ENCODE measurements at regions not wholly inside any gene's neighbourhood (a gene's known extent, or its start where the extent isn't known, plus 50 kb on each side); places are given as distances from the start of the nearest gene placed in this dataset.

- TF ChIP-seq CEBPZ (IDR thresholded peaks at IDR 0.05; ENCODE audit: low read depth, low read length) (no peak), MLLT1 (IDR thresholded peaks at IDR 0.05) (no peak), ZNF687 (IDR thresholded peaks at IDR 0.05) (no peak)
Observed at GRCh38 chrX:6432226-6432625, 102.7 kb downstream of the VCX3A start (continued).

GRCh38 chrX:6407542-6407941 is 127.4 kb downstream of the VCX3A start:
- no TSS peak for BruUV-seq (replicated peaks)
- H4K20me1 ChIP-seq (ENCODE audit: control insufficient read depth, insufficient read depth) = no peaks in the 10 kb centered on the region
- no peak for TF ChIP-seq NFIC (IDR thresholded peaks at IDR 0.05; ENCODE audit: low read depth, low read length)
- TF ChIP-seq ZNF274 (IDR thresholded peaks at IDR 0.05; ENCODE audit: insufficient read depth, insufficient read length) = no peak
- TF ChIP-seq CHD2 (IDR thresholded peaks at IDR 0.05; ENCODE audit: borderline replicate concordance, low read depth, low read length) = no peak
- no peak for TF ChIP-seq SIX5 (IDR thresholded peaks at IDR 0.05; ENCODE audit: low read depth, low read length, severe bottlenecking)
- DNase-seq (ENCODE audit: low read depth, low spot score) = no peak
- whole genome bisulfite sequencing (ENCODE audit: insufficient coverage, insufficient replicate concordance, low lambda C conversion rate, missing lambda C conversion rate) = 0% methylated on average over 4 of the region's 4 CpGs
- H3K27me3 ChIP-seq (replicated peaks in 1 of 2; ENCODE audit: control insufficient read depth in 2 of 2, insufficient read depth in 2 of 2, low read length in 1 of 2) = no peaks in the 10 kb centered on the region
- no peaks in the 10 kb centered on the region for H3K4me1 ChIP-seq (ENCODE audit: control insufficient read depth, insufficient read depth, low read length)
- POLR2A ChIA-PET = no interaction called here
- RAD21 ChIA-PET (ENCODE audit: unreplicated experiment) = no interaction called here
- CTCF ChIA-PET = no interaction called here
- H3K79me2 ChIP-seq (ENCODE audit: control insufficient read depth, insufficient read depth, low read length) = no peaks in the 10 kb centered on the region
- H3K27ac ChIP-seq (ENCODE audit: control insufficient read depth, insufficient read depth) = no peak overlapping the region
- in situ Hi-C loops (cut with MboI) (no loop called here), intact Hi-C loops (cut with micrococcal nuclease; ENCODE audit: unreplicated experiment) (no loop called here)
- H3K36me3 ChIP-seq (ENCODE audit: control insufficient read depth in 2 of 2, insufficient read depth in 2 of 2, low read length in 1 of 2) = no peaks in the 10 kb centered on the region
- no peak for FAIRE-seq
- no peaks in the 10 kb centered on the region for H3K9me3 ChIP-seq (replicated peaks; ENCODE audit: control insufficient read depth, insufficient read depth, low read length)
- no peak overlapping the region for H2AFZ ChIP-seq (ENCODE audit: control insufficient read depth, low read depth, low read length)
- no peak overlapping the region for H3K4me2 ChIP-seq (ENCODE audit: control insufficient read depth, insufficient read depth)
- ATAC-seq = no peak
- H3K4me3 ChIP-seq = no peak overlapping the region
- SMC1A ChIA-PET (ENCODE audit: uncharacterized antibody, unreplicated experiment) = no interaction called here
- H3K9ac ChIP-seq (ENCODE audit: control insufficient read depth, insufficient read depth, low read length) = no peak overlapping the region

All from GM12878 (cell line).